K562 (cell line): ENCODE measurements at regions not wholly inside any gene's neighbourhood (a gene's known extent, or its start where the extent isn't known, plus 50 kb on each side); places are given as distances from the start of the nearest gene placed in this dataset.

Experiments used
- ATAC-seq: fragments of 200-7000 bp; cut with Tn5 transposase; 3 replicates; pipeline ENCODE4 v1.9.1; 2020; ENCODE audit warnings: moderate library complexity
- BruUV-seq: library from RNA; stranded (reverse); fragments of 400-500 nt; replicated peaks from 2 replicates; lab custom pipeline; 2021; lab: Mats Ljungman, UMichigan
- CTCF ChIA-PET: fragments of 300-600 bp; formaldehyde crosslinking; extraction: SDS; loops from one replicate; lab custom pipeline; 2021; ENCODE audit warnings: low intra/inter-chr PET ratio; lab: Yijun Ruan, JAX
- POLR2A ChIA-PET: fragments of 300-600, 350-650 bp; sonication (Branson Sonifier 250); formaldehyde crosslinking; extraction: SDS; loops from one replicate; lab custom pipeline; 2021; ENCODE audit warnings: antibody characterized with exemption, inconsistent platforms; lab: Yijun Ruan, JAX
- DNase-seq, 4 experiments: peaks; one replicate each; pipeline versions ENCODE4 v3.0.0 to v3.0.0-alpha.2; 2011 to 2018; ENCODE audit warnings: low spot score in 3 of 4, mixed read lengths in 3 of 4; ENCODE audit errors: extremely low read depth in 1 of 4
- FAIRE-seq: peaks from 2 replicates; lab custom pipeline; 2011; peaks lifted over from hg19 to GRCh38; lab: Jason Lieb, UNC
- H2AFZ ChIP-seq: 2 replicates; pipeline ENCODE4 v1.6.0; 2011; ENCODE audit warnings: low read depth, low read length, control low read depth, inconsistent platforms
- H3K27ac ChIP-seq: fragments of 200-600 bp; 3 replicates; pipeline ENCODE4 v1.8.0; 2011; ENCODE audit warnings: low read depth, mild to moderate bottlenecking, control low read depth, inconsistent platforms, low read length, moderate library complexity, mixed read lengths; ENCODE audit errors: extremely low read depth
- H3K27me3 ChIP-seq, 2 experiments: fragments of 300-600 bp in 1 of 2; 2 replicates in 1 of 2; 3 replicates in 1 of 2; pipeline versions ENCODE4 v1.6.0 to v1.8.0; 2011; ENCODE audit warnings: inconsistent platforms in 2 of 2, low read length in 2 of 2, mild to moderate bottlenecking in 1 of 2, mixed read lengths in 1 of 2, moderate library complexity in 1 of 2; ENCODE audit not compliant: control insufficient read depth in 2 of 2, insufficient read depth in 2 of 2
- H3K36me3 ChIP-seq: fragments of 300-600 bp; 3 replicates; pipeline ENCODE4 v1.8.0; 2011; ENCODE audit warnings: mild to moderate bottlenecking, low read length, inconsistent platforms; ENCODE audit not compliant: control insufficient read depth, insufficient read depth
- H3K4me1 ChIP-seq, 2 experiments: fragments of 200-600 bp in 1 of 2; replicated peaks in 1 of 2; 2 replicates in 1 of 2; 3 replicates in 1 of 2; pipeline versions ENCODE4 v1.5.1 to v1.8.0; 2011; ENCODE audit warnings: inconsistent platforms in 2 of 2, low read length in 2 of 2, mild to moderate bottlenecking in 1 of 2, mixed read lengths in 1 of 2, moderate library complexity in 1 of 2; ENCODE audit not compliant: control insufficient read depth in 2 of 2, insufficient read depth in 2 of 2
- H3K4me2 ChIP-seq: 2 replicates; pipeline ENCODE4 v1.6.1; 2011; ENCODE audit warnings: low read length, control low read depth, inconsistent platforms, mixed read lengths; ENCODE audit not compliant: insufficient read depth
- H3K4me3 ChIP-seq: fragments of 200-600 bp; sonication (generic), shearing (Covaris generic); 2 replicates; pipeline ENCODE4 v1.5.1; 2016; ENCODE audit warnings: control low read depth, inconsistent platforms
- H3K79me2 ChIP-seq: fragments of 200-600 bp; 3 replicates; pipeline ENCODE4 v1.8.0; 2011; ENCODE audit warnings: low read length, inconsistent platforms; ENCODE audit not compliant: control insufficient read depth, insufficient read depth
- H3K9ac ChIP-seq, 2 experiments: 2 replicates each; pipeline versions ENCODE4 v1.6.0 to v1.6.1; 2011; ENCODE audit warnings: low read depth in 2 of 2, low read length in 2 of 2, control low read depth in 1 of 2, inconsistent platforms in 1 of 2, mild to moderate bottlenecking in 1 of 2, mixed read lengths in 1 of 2; ENCODE audit not compliant: insufficient read depth in 1 of 2
- H3K9me1 ChIP-seq: one replicate; pipeline ENCODE4 v1.6.0; 2011; ENCODE audit warnings: inconsistent platforms, mild to moderate bottlenecking, low read length, moderate library complexity; ENCODE audit not compliant: control insufficient read depth, insufficient read depth
- H3K9me3 ChIP-seq: replicated peaks from 2 replicates; pipeline ENCODE4 v1.5.1; 2011; ENCODE audit warnings: low read depth, low read length, inconsistent platforms; ENCODE audit not compliant: control insufficient read depth, insufficient read depth
- H4K20me1 ChIP-seq: replicated peaks from 2 replicates; pipeline ENCODE4 v1.6.1; 2011; ENCODE audit warnings: low read length, inconsistent platforms, mixed read lengths; ENCODE audit not compliant: control insufficient read depth, insufficient read depth
- GATAD2A ChIP-seq: fragments of 450-650 bp; IDR thresholded peaks from 2 replicates; pipeline ENCODE4 v1.6.1; 2017
- KDM2B ChIP-seq: fragments of 250-450 bp; sonication (Bioruptor Pico); IDR thresholded peaks from 2 replicates; pipeline ENCODE4 v1.8.0; 2021; ENCODE audit warnings: mild to moderate bottlenecking, moderate library complexity
- MAFF ChIP-seq: IDR thresholded peaks from 2 replicates; pipeline ENCODE4 v1.6.1; 2012; ENCODE audit warnings: low read length, improper control_type of control experiment
- MAFG ChIP-seq: fragments of 450-650 bp; conservative IDR thresholded peaks from 2 replicates; pipeline ENCODE4 v1.6.1; 2016; ENCODE audit warnings: missing genetic modification characterization, missing compliant biosample characterization
- NEUROD1 ChIP-seq: fragments of 150-350 bp; IDR thresholded peaks from 2 replicates; pipeline ENCODE4 v1.6.1; 2014; ENCODE audit warnings: borderline replicate concordance, low read length, low read depth; ENCODE audit not compliant: partially characterized antibody
- ZNF165 ChIP-seq: fragments of 250-450 bp; sonication (Bioruptor Pico); IDR thresholded peaks from 2 replicates; pipeline ENCODE4 v1.4.0; 2020; ENCODE audit warnings: borderline replicate concordance
- ZNF174 ChIP-seq: fragments of 250-450 bp; sonication (Bioruptor Pico); IDR thresholded peaks from 2 replicates; pipeline ENCODE4 v1.4.0; 2020; ENCODE audit warnings: mild to moderate bottlenecking
- ZNF316 ChIP-seq: fragments of 450-650 bp; IDR thresholded peaks from 2 replicates; pipeline ENCODE4 v1.6.1; 2016
- WGBS: fragments of 100-300 bp; shearing (Covaris generic); methylation state at CpG from one replicate; pipeline ENCODE4 v1.1.6; 2016; ENCODE audit warnings: low coverage, mixed read lengths; ENCODE audit not compliant: insufficient coverage; ENCODE audit errors: missing lambda C conversion rate; 5-methylcytosine and 5-hydroxymethylcytosine counted together
- in situ Hi-C: fragments of 300-500 bp; cut with MboI; formaldehyde crosslinking; loops from 4 replicates; pipeline ENCODE4 v1.15.0; 2018; ENCODE audit warnings: inconsistent platforms, mixed read lengths
- intact Hi-C: fragments of 100-400 bp; cut with micrococcal nuclease; formaldehyde crosslinking; loops from 2 replicates; pipeline ENCODE4 v1.14.2; 2022
- TF ChIP-seq, protein P1 (sequence below): fragments of 450-650 bp; formaldehyde crosslinking; IDR thresholded peaks from 2 replicates; pipeline ENCODE4 v1.4.0; 2022; ENCODE audit warnings: missing genetic modification characterization

DNA sequence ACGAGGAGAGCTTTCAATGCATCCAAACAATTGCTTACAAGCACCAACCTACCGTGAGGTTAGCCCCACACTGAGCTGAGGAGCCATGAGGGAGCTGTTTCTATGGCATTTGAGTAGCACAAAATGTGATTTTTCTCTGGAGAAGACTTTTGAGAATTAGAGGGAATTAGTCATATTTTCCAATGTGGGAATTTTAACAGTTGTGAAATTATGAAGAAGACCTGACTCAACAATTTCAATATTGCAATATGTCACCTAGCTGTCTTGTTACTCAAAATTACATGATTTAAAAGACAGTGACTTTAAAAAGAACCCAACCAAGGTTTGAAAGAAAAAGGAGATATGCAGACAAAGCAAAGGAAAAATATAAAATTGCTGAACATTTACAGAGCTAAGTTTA is 62.6 kb upstream of the LY86 start:
- no peak for FAIRE-seq
- Histone ChIP-seq H3K4me3 (no peak overlapping the region), H3K4me1 (no peaks in the 10 kb centered on the region), H3K4me2 (no peak overlapping the region), H3K27me3 (peaks cover 7 to 17% of the 10 kb centered on the region in 2 experiments; a peak in 3 of 5 replicates), H2AFZ (no peak overlapping the region), H3K79me2 (no peaks in the 10 kb centered on the region), H3K27ac (no peak overlapping the region), H3K9ac (no peak overlapping the region), H3K36me3 (no peaks in the 10 kb centered on the region), H4K20me1 (no peaks in the 10 kb centered on the region), H3K9me3 (no peaks in the 10 kb centered on the region), H3K9me1 (no peaks in the 10 kb centered on the region)
- no peak for ATAC-seq
- TF ChIP-seq ZNF165 (CRISPR knock-in tag) = no peak
- TF ChIP-seq MAFF = 0 out of 2 replicates have a peak, but pooled peaks have one; percentile 7
- TF ChIP-seq MAFG (tag) = 0 out of 2 replicates have a peak, but pooled peaks have one; percentile 9
- peak; percentile 70 for TF ChIP-seq ZNF316
- TF ChIP-seq, protein P1, sequence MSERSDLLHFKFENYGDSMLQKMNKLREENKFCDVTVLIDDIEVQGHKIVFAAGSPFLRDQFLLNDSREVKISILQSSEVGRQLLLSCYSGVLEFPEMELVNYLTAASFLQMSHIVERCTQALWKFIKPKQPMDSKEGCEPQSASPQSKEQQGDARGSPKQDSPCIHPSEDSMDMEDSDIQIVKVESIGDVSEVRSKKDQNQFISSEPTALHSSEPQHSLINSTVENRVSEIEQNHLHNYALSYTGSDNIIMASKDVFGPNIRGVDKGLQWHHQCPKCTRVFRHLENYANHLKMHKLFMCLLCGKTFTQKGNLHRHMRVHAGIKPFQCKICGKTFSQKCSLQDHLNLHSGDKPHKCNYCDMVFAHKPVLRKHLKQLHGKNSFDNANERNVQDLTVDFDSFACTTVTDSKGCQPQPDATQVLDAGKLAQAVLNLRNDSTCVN (CRISPR knock-in tag) = no peak
- TF ChIP-seq ZNF174 = no peak
- TF ChIP-seq KDM2B (CRISPR knock-in tag) = no peak
- no peak for TF ChIP-seq GATAD2A
- TF ChIP-seq NEUROD1 = no peak
- DNase-seq = no peak
- ChIA-PET POLR2A (no interaction called here), CTCF (no interaction called here)
- in situ Hi-C loops (loop anchor here (25.0 kb wide), 2 partner anchors 464 to 1389 kb away; no protein-coding TSS in a partner anchor), intact Hi-C loops (no loop called here)
- BruUV-seq = no TSS peak
- WGBS = 2% methylated on average over 2 of the region's 2 CpGs
